ENCODE measurements at regions not wholly inside any gene's neighbourhood (a gene's known extent, or its start where the extent isn't known, plus 50 kb on each side); places are given as distances from the start of the nearest gene placed in this dataset.
"Not testable (repeated sequence)": the region's sequence is repeated elsewhere in the genome, so short reads cannot be mapped to it uniquely, and the experiment has no call there.

- Histone ChIP-seq H3K27ac (no peak overlapping the region), H3K36me3 (no peaks in the 10 kb centered on the region), H3K9me3 (ENCODE audit: low read depth) (no peaks in the 10 kb centered on the region), H3K4me1 (ENCODE audit: low read depth) (no peaks in the 10 kb centered on the region), H3K4me3 (no peak overlapping the region), H3K27me3 (no peaks in the 10 kb centered on the region)
- no peak for TF ChIP-seq CTCF (IDR thresholded peaks at IDR 0.05; ENCODE audit: low read depth, low read length)
- DNase-seq (ENCODE audit: low read depth in 1 of 2, low spot score in 1 of 2): no peak
Observed at GRCh38 chr11:81804858-81805257, 928.8 kb downstream of the FAM181B start.

GRCh38 chr11:81802591-81802990 is 931.1 kb downstream of the FAM181B start:
- H3K4me3 ChIP-seq: no peak overlapping the region
- H3K36me3 ChIP-seq: no peaks in the 10 kb centered on the region
- DNase-seq (ENCODE audit: low read depth in 1 of 2, low spot score in 1 of 2): no peak
- no peak overlapping the region for H3K27ac ChIP-seq
- TF ChIP-seq CTCF (IDR thresholded peaks at IDR 0.05; ENCODE audit: low read depth, low read length): no peak
- no peaks in the 10 kb centered on the region for H3K9me3 ChIP-seq (ENCODE audit: low read depth)
- H3K4me1 ChIP-seq (ENCODE audit: low read depth): no peaks in the 10 kb centered on the region
- no peaks in the 10 kb centered on the region for H3K27me3 ChIP-seq

DNA sequence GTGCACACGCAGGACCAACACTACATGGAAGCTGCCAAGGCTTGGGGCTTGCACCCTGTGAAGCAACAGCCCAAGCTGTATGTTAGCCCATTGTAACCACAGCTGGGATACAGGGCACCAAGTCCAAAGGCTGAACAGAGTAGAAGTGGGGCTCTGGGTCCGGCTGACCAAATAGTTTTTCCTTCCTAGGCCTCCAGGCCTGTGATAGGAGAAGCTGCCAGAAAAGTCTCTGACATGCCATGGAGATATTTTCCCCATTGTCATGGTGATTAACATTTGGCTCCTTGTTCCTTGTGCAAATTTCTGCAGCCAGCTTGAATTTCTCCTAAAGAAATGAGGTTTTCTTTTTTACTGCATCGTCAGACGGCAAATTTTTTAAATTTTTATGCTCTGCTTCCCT is 941.2 kb downstream of the FAM181B start:
- Histone ChIP-seq H3K9me3 (ENCODE audit: low read depth) (no peaks in the 10 kb centered on the region), H3K27ac (no peak overlapping the region), H3K36me3 (no peaks in the 10 kb centered on the region), H3K27me3 (no peaks in the 10 kb centered on the region), H3K4me3 (no peak overlapping the region), H3K4me1 (ENCODE audit: low read depth) (no peaks in the 10 kb centered on the region)
- DNase-seq (ENCODE audit: low read depth in 1 of 2, low spot score in 1 of 2): no peak
- TF ChIP-seq CTCF (IDR thresholded peaks at IDR 0.05; ENCODE audit: low read depth, low read length): no peak

GRCh38 chr11:81787584-81788049 is 946.0 kb downstream of the FAM181B start:
- peak; percentile 1 to 52 for DNase-seq (ENCODE audit: low read depth in 1 of 2, low spot score in 1 of 2)
- Histone ChIP-seq H3K27me3 (no peaks in the 10 kb centered on the region), H3K4me3 (no peak overlapping the region), H3K4me1 (ENCODE audit: low read depth) (no peaks in the 10 kb centered on the region), H3K9me3 (ENCODE audit: low read depth) (no peaks in the 10 kb centered on the region), H3K36me3 (no peaks in the 10 kb centered on the region), H3K27ac (no peak overlapping the region)
- TF ChIP-seq CTCF (IDR thresholded peaks at IDR 0.05; ENCODE audit: low read depth, low read length): no peak

DNA sequence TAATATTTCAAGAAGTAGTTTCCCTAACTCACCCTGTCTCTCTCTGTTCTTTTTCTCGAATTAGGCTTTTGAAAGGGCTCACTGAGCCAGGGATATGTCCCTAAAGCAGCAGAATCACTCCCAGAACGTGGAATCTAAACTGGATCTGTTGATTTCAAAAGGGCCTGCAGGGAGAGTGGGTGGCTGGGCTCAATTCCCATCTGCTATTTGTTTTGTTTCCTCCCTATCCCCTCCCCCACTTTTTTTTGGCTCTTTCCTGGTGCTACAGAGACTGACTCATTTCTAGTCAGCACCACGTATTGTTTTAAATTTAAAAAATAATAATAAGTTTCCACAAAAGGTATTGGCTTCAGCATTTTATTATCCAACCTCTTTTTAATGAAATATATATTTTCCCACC is 961.5 kb downstream of the FAM181B start:
- Histone ChIP-seq H3K9me3 (ENCODE audit: low read depth) (no peaks in the 10 kb centered on the region), H3K4me3 (no peak overlapping the region), H3K36me3 (no peaks in the 10 kb centered on the region), H3K27me3 (no peaks in the 10 kb centered on the region), H3K4me1 (ENCODE audit: low read depth) (no peaks in the 10 kb centered on the region), H3K27ac (no peak overlapping the region)
- peak in 1 of 2 donors; percentile 67 for DNase-seq (ENCODE audit: low read depth in 1 of 2, low spot score in 1 of 2)
- TF ChIP-seq CTCF (IDR thresholded peaks at IDR 0.05; ENCODE audit: low read depth, low read length): no peak

DNA sequence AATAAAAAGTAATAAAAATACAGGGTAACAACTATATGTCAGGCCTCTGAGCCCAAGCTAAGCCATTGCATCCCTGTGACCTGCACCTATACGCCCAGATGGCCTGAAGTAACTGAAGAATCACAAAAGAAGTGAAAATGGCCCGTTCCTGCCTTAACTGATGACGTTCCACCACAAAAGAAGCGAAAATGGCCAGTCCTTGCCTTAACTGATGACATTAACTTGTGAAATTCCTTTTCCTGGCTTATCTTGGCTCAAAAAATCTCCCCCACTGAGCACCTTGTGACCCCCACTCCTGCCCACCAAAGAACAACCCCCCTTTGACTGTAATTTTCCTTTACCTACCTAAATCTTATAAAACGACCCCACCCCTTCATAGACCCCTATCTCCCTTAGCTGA is 963.8 kb downstream of the FAM181B start:
- not testable (repeated sequence) for H3K9me3 ChIP-seq (ENCODE audit: low read depth); H3K4me3 ChIP-seq; H3K4me1 ChIP-seq (ENCODE audit: low read depth); DNase-seq (ENCODE audit: low read depth in 1 of 2, low spot score in 1 of 2); H3K36me3 ChIP-seq; H3K27ac ChIP-seq; H3K27me3 ChIP-seq
